Osteocyte (in vitro differentiated cells): ENCODE measurements at regions not wholly inside any gene's neighbourhood (a gene's known extent, or its start where the extent isn't known, plus 50 kb on each side); places are given as distances from the start of the nearest gene placed in this dataset.
"Not testable (repeated sequence)": the region's sequence is repeated elsewhere in the genome, so short reads cannot be mapped to it uniquely, and the experiment has no call there.

ENCODE experiments used
- DNase-seq: peaks from one replicate; pipeline ENCODE4 v3.0.0; 2021; ENCODE audit warnings: mixed read lengths; ENCODE audit not compliant: unreplicated experiment; ENCODE audit errors: extremely low spot score
- H3K27ac Mint-ChIP-seq: one replicate; pipeline ENCODE4 v1.8.0; 2021; ENCODE audit warnings: mild to moderate bottlenecking, mixed read lengths; ENCODE audit not compliant: unreplicated experiment
- H3K27me3 Mint-ChIP-seq: one replicate; pipeline ENCODE4 v1.8.0; 2021; ENCODE audit warnings: mixed read lengths; ENCODE audit not compliant: unreplicated experiment
- H3K36me3 Mint-ChIP-seq: one replicate; pipeline ENCODE4 v1.8.0; 2021; ENCODE audit warnings: mixed read lengths; ENCODE audit not compliant: unreplicated experiment
- H3K4me1 Mint-ChIP-seq: one replicate; pipeline ENCODE4 v1.8.0; 2021; ENCODE audit warnings: mixed read lengths; ENCODE audit not compliant: unreplicated experiment
- H3K4me3 Mint-ChIP-seq: one replicate; pipeline ENCODE4 v1.8.0; 2021; ENCODE audit warnings: mild to moderate bottlenecking, moderate library complexity, mixed read lengths; ENCODE audit not compliant: unreplicated experiment
- H3K9me3 Mint-ChIP-seq: one replicate; pipeline ENCODE4 v1.8.0; 2021; ENCODE audit warnings: mixed read lengths; ENCODE audit not compliant: unreplicated experiment
- CTCF ChIP-seq: fragments of 200-600 bp; sonication (generic); IDR thresholded peaks from 2 replicates; pipeline ENCODE4 v1.5.0; 2021; ENCODE audit warnings: antibody characterized with exemption, mild to moderate bottlenecking, moderate library complexity

- H3K4me3 Mint-ChIP-seq: no peak overlapping the region
- H3K4me1 Mint-ChIP-seq: peaks cover 15% of the 10 kb centered on the region
- H3K27ac Mint-ChIP-seq: peak overlapping the region; percentile 46
- H3K27me3 Mint-ChIP-seq: no peaks in the 10 kb centered on the region
- no peak for DNase-seq
- peaks cover 6% of the 10 kb centered on the region for H3K36me3 Mint-ChIP-seq
- no peak for TF ChIP-seq CTCF
- peaks cover 29% of the 10 kb centered on the region for H3K9me3 Mint-ChIP-seq
Observed at GRCh38 chr5:10018201-10019069, 231.3 kb downstream of the ATPSCKMT start.

- no peak for DNase-seq
- Mint-ChIP-seq H3K4me1 (peaks cover 15% of the 10 kb centered on the region), H3K27ac (no peak overlapping the region), H3K4me3 (no peak overlapping the region), H3K36me3 (peaks cover 6% of the 10 kb centered on the region), H3K9me3 (peaks cover 23% of the 10 kb centered on the region), H3K27me3 (no peaks in the 10 kb centered on the region)
- no peak for TF ChIP-seq CTCF
Observed at GRCh38 chr5:10017786-10018185, 231.9 kb downstream of the ATPSCKMT start.

- Mint-ChIP-seq H3K4me1 (peaks cover 15% of the 10 kb centered on the region), H3K9me3 (peaks cover 11% of the 10 kb centered on the region)
- H3K27me3 Mint-ChIP-seq, H3K36me3 Mint-ChIP-seq, DNase-seq, H3K4me3 Mint-ChIP-seq, H3K27ac Mint-ChIP-seq: not testable (repeated sequence)
Observed at GRCh38 chr5:10016559-10016958, 233.1 kb downstream of the ATPSCKMT start.

- H3K4me1 Mint-ChIP-seq: peaks cover 15% of the 10 kb centered on the region
- not testable (repeated sequence) for H3K9me3 Mint-ChIP-seq, DNase-seq, H3K36me3 Mint-ChIP-seq, H3K27me3 Mint-ChIP-seq, H3K4me3 Mint-ChIP-seq, H3K27ac Mint-ChIP-seq
Observed at GRCh38 chr5:10015681-10016080, 234.0 kb downstream of the ATPSCKMT start.

GRCh38 chr5:10009802-10010201 lies 239.9 kb downstream of the ATPSCKMT start:
- H3K27me3 Mint-ChIP-seq: peaks cover 2% of the 10 kb centered on the region
- no peak for DNase-seq
- H3K27ac Mint-ChIP-seq: no peak overlapping the region
- H3K4me3 Mint-ChIP-seq: no peak overlapping the region
- H3K4me1 Mint-ChIP-seq: no peaks in the 10 kb centered on the region
- TF ChIP-seq CTCF: no peak
- H3K9me3 Mint-ChIP-seq: no peaks in the 10 kb centered on the region
- no peaks in the 10 kb centered on the region for H3K36me3 Mint-ChIP-seq

GRCh38 chr5:9987101-9987500 lies 262.6 kb downstream of the ATPSCKMT start:
- no peak overlapping the region for H3K27ac Mint-ChIP-seq
- no peak for DNase-seq
- H3K27me3 Mint-ChIP-seq: peaks cover 8% of the 10 kb centered on the region
- H3K4me1 Mint-ChIP-seq: no peaks in the 10 kb centered on the region
- no peak for TF ChIP-seq CTCF
- H3K36me3 Mint-ChIP-seq: no peaks in the 10 kb centered on the region
- no peak overlapping the region for H3K4me3 Mint-ChIP-seq
- peaks cover 13% of the 10 kb centered on the region for H3K9me3 Mint-ChIP-seq
